ENCODE measurements at regions not wholly inside any gene's neighbourhood (a gene's known extent, or its start where the extent isn't known, plus 50 kb on each side); places are given as distances from the start of the nearest gene placed in this dataset.

- TF ChIP-seq ZNF407 (CRISPR knock-in tag; IDR thresholded peaks at IDR 0.05; ENCODE audit: not compliant biosample characterization) (no peak), ARNTL (CRISPR knock-in tag; IDR thresholded peaks at IDR 0.05) (no peak), CENPBD1 (CRISPR knock-in tag; IDR thresholded peaks at IDR 0.05; ENCODE audit: borderline replicate concordance, low read depth) (no peak), CTCF (CRISPR knock-in tag; IDR thresholded peaks at IDR 0.05) (peak; percentile 54), KAT2B (IDR thresholded peaks at IDR 0.05; ENCODE audit: borderline replicate concordance, low read depth, low read length) (no peak), HMG20B (CRISPR knock-in tag; conservative IDR thresholded peaks at IDR 0.05) (no peak), TFAP4 (IDR thresholded peaks at IDR 0.05; ENCODE audit: borderline replicate concordance, low read depth) (0 out of 2 replicates have a peak, but pooled peaks have one; percentile 5), EED (CRISPR knock-in tag; IDR thresholded peaks at IDR 0.05) (no peak), ZBTB49 (CRISPR knock-in tag; IDR thresholded peaks at IDR 0.05; ENCODE audit: borderline replicate concordance) (no peak), SYNCRIP (IDR thresholded peaks at IDR 0.05; ENCODE audit: insufficient read depth, low read depth, low read length) (no peak), MLLT10 (CRISPR knock-in tag; IDR thresholded peaks at IDR 0.05) (no peak)
Observed at GRCh38 chr2:128593879-128594650, 275.4 kb upstream of the HS6ST1 start (continued).
